ENCODE measurements at regions not wholly inside any gene's neighbourhood (a gene's known extent, or its start where the extent isn't known, plus 50 kb on each side); places are given as distances from the start of the nearest gene placed in this dataset.
"Not testable (repeated sequence)": the region's sequence is repeated elsewhere in the genome, so short reads cannot be mapped to it uniquely, and the experiment has no call there.

DNA sequence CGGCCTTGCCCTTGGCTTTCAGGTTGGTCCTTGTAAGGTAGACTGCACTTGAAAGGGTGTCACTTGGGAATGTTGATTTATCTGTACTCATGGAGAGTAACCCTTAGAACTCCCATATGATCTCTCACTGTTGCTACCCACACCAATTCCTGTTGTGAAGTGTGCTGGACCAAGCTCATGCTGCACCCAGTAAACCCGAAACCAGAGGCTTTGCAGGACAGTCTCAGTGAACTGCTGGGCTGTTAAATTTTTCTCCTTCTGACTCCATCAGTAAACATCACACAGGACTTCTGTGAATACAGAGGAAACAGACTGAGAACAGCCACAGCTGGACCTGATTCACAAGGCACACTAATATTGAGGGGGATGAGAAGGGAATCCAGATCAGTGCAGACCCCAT is 783.0 kb downstream of the TMEM121 start:
- DNase-seq = no peak

DNA sequence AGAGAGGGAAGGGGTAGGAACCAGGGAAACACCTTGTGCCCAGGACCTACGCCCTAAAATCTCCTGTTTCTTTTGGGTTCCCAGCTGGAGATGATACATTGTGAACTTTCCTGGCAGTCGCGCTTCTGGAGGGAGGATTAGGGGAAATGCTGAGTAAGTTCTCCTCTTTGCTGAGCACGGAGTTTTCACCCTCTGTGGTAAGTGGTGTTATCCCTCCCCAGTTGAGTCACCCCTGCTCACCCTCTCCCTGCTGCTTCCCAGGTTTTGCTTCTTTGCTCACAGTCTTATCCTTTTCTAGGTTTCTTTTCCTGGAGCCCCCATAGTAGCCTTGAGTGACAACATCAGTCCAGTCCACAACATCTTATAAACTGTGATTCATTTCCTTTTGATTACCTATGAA is 789.1 kb downstream of the TMEM121 start:
- DNase-seq = no peak

- DNase-seq = no peak
Measured at GRCh38 chr14:106317593-106317992, 791.2 kb downstream of the TMEM121 start.

DNA sequence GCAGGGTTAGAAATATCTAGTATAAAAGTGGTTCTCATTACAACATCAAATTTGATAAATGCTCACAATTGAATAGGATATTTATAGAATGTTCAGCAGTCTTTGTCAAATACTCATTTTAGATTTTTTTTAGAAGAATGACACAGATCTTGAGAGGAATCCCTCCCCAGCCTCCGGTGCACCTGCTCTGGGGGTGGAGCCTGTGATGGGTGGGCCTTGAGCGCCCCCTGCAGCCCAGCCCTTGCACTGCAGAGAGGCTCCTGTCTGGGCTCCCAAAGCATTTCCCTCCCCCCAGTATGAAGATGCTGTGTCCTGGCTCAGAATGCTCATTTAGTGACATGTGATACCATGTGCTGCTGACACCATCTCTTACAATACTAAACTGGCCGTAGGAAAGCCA is 792.3 kb downstream of the TMEM121 start:
- no peak for DNase-seq

DNA sequence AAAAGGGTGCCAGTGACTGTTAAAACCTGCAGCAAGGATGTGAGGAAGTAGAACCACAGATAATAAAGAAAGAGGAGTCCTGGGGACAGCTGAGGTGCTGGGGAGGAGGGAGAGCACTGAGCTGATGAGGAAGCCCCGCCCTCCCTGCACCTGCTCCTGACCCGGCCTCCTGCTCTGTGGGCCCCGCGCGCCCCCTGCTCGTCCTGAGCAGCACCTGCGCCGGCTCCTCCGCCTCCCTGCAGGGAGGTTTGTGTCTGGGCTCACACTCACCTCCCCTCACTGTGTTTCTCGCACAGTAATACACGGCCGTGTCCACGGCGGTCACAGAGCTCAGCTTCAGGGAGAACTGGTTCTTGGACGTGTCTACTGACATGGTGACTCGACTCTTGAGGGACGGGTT is 797.6 kb downstream of the TMEM121 start:
- not testable (repeated sequence) for DNase-seq

GRCh38 chr14:106327234-106327633 is 800.9 kb downstream of the TMEM121 start:
- no peak for DNase-seq

GRCh38 chr14:106327702-106328353 is 801.4 kb downstream of the TMEM121 start:
- not testable (repeated sequence) for DNase-seq

DNA sequence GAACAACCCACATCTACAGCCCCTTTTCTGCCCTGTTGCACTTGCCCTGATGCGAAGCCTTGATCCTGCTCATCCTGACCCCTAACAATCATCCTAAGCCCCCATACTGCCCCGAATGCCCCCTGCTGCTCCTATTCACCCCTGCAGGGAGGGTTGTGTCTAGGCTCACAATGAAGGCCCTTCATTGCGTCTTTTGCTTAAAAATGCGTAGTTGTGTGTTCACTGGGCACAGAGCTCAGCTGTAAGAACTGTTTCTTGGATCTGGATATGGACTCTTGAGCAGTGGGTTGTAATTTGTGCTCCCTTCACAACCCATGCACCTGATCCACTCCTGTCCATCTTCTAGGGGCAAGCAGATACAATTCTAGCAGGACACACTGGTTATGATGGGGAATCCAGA is 802.9 kb downstream of the TMEM121 start:
- not testable (repeated sequence) for DNase-seq

DNA sequence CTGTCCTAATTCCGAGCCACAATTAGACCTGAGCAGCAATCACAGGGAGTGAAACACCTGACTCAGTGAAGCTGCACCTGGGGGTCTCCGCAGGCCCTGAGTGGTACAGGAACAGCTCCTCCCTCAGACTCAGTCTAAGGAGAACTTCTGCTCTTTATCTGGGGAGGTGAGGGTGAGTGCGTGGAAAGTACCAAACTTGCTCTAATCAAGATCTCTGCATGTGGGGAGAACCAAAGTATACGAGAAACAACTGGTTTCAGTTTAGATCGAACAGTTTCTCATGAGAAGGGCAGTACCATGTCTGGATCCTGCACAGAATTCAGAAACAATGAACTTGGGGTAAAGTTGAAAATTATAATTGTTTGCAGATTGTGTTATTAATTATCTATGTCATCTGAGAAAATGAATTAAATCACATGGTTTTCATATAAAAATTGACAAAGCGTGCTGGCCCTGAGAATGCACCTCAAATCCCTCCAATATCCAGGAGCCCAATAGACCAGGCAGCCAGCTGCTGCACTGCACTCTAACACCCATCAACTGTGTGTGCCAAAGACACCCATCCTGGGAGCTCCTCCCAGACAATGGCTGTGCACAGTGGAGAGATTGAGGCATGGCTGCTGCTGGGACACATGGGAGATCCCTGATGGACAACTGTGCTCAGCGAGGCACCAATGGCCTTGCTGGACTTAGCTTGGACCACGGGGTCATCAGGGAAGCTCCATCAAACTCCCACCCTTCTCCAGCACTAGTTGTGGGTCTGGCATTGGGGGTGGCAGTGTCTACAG is 803.8 kb downstream of the TMEM121 start:
- DNase-seq = not testable (repeated sequence)

GRCh38 chr14:106334428-106335109 is 808.2 kb downstream of the TMEM121 start:
- DNase-seq = not testable (repeated sequence)

DNA sequence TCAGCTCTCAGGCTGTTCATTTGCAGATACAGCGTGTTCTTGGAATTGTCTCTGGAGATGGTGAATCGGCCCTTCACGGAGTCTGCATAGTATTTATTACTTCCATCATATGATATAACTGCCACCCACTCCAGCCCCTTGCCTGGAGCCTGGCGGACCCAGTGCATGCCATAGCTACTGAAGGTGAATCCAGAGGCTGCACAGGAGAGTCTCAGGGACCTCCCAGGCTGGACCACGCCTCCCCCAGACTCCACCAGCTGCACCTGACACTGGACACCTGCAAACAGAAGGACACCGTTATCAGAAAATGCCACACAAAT is 808.7 kb downstream of the TMEM121 start:
- DNase-seq = not testable (repeated sequence)

DNA sequence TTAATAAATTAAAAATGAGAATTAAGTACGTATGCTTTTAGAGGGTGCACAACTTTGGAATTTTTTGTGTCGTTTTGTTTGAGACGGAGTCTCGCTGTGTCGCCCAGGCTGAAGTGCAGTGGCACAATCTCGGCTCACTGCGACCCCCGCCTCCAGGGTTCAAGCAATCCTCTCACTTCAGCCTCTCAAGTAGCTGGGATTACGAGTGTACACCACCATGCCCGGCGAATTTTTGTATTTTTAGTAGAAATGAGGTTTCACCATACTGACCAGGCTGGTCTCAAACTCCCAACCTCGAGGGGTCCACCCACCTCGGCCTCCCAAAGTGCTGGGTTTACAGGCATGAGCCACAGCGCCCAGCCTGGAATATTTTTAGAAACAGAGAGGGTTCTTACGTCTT is 812.4 kb downstream of the TMEM121 start:
- DNase-seq = not testable (repeated sequence)

GRCh38 chr14:106340658-106341057 is 814.3 kb downstream of the TMEM121 start:
- DNase-seq = not testable (repeated sequence)

DNA sequence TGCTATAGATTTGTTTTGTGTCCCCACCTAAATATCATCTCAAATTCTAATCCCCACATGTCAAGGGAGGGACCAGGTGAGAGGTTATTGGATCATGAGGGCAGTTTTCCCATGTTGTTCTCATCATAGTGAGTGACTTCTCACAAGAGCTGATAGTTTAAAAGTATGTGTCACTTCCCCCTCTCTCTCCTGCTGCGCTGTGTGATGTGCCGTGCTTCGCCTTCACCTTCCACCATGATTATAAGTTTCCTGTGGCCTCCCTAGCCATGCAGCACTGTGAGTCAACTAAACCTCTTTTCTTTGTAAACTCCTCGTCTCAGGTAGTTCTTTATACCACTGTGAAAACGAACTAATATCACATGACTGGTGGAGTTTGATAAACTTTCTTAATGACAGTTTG is 814.8 kb downstream of the TMEM121 start:
- DNase-seq = not testable (repeated sequence)

DNA sequence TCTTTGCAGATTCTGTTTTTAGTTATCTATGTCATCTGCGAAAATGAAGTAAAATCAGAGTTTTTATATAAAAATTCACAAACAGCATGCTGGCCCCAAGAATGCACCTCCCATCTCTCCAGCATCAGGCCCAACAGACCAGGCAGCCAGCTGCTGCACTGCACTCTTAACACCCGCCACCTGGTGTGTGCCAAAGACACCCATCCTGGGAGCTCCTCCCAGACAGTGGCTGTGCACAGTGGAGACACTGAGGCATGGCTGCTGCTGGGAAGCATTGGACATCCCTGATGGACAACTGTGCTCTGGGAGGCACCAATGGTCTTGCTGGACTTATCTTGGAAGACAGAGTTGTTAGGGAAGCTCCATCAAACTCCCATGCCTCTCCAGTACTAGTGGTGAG is 817.2 kb downstream of the TMEM121 start:
- no peak for DNase-seq

DNA sequence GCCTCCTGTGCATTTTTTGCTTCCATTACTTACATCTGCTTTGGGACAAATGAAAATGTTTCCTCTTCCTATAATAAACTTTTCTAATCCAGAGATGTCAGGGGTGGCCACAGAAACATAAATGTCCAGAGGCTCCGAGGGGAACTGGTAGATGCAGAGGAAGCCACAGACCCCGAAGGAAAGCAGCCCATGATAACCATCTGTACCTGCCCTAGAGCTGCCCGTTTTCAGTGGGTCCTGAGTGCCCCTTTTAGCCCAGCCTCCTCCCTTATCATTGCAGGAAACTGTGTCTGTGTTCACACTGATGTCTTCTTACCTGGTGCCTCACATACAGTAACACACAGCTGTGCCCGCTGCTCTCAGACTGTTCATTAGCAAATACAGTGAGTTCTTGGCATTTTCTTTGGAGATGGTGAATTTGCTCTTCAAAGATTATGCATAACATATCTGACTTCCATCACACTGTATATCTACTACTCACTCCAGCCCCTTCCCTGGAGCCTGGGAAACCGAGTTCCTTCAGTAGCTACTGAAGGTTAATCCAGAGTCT is 817.8 kb downstream of the TMEM121 start:
- not testable (repeated sequence) for DNase-seq

DNA sequence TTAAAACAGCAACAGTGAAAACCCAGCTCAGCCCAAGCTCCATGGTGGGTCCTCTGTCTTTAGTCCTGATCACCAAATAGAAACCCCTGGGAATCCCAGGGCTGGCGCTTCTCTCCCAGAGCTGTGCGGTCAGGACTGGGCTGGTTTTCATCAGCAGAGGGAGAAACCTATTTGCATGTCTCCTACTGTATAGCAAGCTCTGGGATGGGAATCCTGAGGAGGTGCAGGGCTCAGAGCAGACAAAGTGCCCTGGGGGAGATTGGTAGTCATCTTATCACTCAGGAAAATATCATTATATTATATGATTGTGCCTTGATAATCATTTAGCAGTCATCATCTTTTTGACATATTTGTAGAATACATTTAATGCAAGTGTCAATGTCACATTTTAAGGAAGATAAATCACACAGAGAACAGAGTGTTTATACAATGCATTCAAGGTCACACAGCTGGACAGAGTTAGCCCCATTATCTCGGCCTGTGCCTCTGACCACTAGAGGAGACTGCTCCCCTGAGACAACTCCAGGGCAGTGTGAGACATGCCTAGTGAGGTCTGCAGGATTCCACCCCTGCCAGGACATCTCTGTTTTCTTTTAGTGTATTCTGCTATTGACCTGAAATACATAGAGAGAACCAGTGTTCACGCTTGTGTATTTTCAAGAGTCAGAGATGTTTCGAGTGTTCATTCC is 818.6 kb downstream of the TMEM121 start:
- not testable (repeated sequence) for DNase-seq

DNA sequence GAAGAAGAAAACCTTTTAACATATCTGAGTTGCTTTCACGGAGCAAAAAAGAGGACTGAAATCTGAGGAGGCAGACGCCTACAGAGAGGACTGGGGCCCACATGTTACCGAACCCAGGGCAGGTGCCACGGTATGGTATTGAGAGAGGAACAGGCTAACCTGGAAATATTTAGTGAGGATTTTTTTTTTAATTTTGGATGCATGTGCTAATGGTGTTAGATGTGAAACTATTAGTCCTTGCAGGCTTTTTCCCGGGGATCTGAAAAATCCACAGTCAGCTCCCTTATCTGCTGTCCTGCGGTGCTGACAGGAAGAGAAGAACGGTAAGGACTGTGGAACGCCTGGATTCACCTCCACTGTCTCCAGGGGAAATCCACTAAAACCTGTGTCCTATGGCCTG is 819.7 kb downstream of the TMEM121 start:
- no peak for DNase-seq

DNA sequence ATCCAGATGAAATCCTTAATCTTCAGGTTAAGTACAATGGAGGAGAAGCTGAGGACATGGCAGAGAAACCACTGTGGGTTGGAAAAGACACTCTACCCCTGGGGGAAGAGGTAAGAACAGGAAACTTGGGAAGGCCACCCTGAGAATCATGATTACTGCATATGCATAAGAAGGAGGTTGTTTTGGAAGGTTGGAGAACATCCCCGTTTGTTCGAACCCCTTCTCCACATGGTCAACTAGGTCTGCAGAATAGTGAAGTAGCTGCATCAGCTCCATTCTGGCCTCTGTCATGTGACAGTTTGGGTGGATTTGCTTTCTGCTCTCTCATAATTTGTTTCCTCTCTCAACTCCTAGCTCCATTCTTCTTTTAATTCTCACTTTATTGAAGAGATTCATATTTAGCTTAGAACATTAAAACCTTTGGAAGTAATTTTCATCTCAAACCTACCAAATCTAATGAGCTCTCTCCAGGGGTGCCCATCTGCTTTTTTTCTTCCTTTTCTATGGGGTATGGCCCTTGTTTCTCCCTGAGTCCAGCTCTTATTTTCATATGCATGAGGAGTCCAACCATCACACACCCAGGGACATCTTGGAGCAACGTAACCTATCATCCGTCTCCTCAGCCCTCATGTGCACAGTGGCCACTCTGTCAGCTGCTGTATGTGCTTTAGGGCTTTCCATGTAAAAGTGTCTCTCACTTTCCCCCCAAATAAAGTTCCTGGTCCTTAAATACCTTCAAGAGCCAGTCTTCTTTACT is 820.3 kb downstream of the TMEM121 start:
- no peak for DNase-seq

DNA sequence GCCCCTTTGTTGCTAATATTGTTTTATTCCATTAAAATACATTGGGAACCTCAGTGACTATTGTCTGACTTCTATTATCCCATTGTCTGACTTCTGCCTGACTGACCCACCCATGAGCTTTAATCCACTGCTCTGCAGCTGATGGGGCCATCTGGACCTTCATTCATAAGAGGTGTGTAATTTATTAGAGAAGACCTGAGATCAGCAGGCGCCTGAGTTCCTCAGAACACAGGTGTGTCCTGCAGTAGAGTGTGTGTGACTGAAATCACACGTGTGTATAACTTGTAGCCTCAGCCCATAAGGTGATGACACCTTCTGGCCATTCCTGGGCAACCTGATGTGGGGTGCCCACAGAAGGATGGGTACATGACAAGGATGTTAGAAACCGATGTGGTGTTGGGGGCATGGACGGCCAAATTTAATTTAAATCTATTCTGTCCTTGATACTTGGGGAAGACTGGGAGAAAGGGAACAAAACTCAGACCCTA is 821.0 kb downstream of the TMEM121 start:
- DNase-seq = no peak

- DNase-seq = no peak
Measured at GRCh38 chr14:106347890-106348755, 821.7 kb downstream of the TMEM121 start.

Measured in NCI-H1436 treated with DMSO at 0.1 percent for 48 hours (cell line).